Superior temporal gyrus (tissue), 1 donor: ENCODE measurements at regions not wholly inside any gene's neighbourhood (a gene's known extent, or its start where the extent isn't known, plus 50 kb on each side); places are given as distances from the start of the nearest gene placed in this dataset.

Experiments used
- DNase-seq: peaks from one replicate; pipeline ENCODE4 v3.0.0-alpha.2; 2016; ENCODE audit errors: extremely low spot score

DNA sequence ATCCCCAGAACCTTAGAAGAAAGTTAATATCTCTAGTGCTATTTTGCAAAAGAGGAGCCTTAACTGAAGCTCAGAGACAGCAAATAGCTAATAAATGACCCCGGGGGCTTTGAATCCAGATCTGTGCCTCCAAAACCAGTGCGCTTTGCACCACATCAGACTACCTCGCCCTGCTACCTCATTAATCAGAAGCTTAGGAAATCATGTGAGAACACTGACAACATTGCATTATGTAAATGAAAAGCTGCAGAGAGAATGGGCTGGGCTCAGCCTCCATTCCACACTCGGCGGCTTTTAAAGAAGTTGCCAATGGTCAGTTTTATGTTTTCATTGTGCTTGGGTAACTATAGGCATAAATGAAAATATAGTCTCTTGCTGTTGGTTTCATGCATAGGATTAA is 54.0 kb upstream of the STMND1 start:
- DNase-seq = peak; percentile 17

- peak; percentile 65 for DNase-seq
These were observed 56.1 kb upstream of the STMND1 start for GRCh38 chr6:17045581-17046322.

DNA sequence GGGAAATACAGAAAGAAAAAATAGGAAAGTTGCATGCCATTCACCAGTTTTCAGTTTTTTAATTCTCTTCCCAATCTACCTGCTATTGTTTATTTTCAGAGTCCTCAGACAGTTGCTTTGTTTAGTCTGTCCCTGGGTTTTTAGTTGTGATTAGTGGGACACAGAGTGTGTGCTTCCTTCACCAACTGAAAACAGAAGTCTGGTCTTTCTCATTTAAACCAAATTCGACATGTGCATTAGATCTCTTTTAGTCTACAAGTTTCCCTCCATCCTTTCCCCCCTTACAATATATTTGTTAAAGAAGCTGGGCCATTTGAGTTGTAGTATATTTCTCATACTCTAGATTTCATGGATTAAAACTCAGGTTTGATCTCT is 58.7 kb upstream of the STMND1 start:
- DNase-seq = no peak

DNA sequence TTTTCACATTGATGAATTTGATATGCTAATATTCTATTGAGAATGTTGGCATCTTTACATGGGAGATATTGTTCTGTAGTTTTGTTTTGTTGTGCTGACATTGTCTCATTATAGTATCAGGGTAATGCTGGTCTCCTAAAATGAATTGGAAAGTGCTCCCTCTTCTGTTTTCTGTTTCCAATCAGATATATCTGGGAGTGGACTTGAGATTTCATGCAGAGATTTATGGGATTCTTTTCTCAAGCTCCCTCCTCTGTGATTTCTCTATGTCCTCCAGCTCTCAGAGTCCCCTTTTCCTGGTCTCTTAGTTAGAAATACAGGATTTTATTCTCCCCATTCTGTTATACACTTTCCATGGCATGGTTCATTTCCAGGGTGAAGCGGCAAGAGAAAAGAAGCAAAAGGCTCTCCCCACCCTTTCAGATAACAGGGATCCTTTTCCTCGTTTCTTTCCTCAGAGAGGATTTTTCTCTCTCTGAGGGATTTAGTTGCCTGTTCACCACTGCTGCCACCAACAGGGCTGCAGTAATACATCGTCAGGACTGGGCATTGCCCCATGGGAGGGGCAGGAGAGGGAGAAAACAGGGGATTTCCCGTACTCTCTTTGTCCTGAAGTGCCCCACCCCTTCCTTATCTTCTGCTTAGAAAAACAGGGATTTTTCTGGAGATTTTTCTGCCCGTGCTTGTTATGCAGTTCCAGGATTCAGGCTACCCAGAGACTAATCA is 59.3 kb upstream of the STMND1 start:
- DNase-seq = peak; percentile 81

DNA sequence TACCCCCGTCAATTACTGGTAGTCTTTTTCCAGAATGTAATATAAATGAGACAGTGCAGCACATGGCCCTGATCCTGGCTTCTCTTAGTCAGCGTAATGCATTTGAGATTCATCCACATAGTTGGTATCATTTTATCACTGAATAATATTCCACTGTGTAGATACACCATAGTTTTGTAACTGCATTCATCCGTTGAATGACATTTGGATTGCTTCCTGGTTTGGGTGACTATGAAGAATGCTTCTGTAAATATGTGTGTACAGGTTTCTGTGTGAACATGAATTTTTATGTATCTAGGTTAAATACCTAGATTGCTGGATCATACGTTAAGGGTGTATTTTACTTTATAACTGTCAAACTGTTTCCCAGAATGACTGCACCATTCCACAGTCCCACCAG is 62.6 kb upstream of the STMND1 start:
- DNase-seq = no peak

- DNase-seq = no peak
These were observed 63.5 kb upstream of the STMND1 start for GRCh38 chr6:17038316-17038715.

DNA sequence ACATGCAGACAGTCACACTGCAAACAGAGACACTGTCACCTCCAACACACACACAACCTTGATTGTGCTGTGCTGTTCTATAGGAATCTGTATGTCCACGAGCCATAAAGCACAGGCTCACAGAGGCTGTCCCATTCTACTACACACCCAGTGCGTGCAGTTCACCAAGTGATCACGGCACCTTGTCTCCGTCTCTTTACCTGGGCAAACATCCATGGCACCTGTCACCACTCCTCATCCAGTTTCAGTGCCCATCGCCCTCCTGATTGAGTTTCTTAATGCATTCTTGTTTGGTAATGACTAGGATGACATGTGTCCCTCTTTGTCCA is 65.8 kb upstream of the STMND1 start:
- no peak for DNase-seq

DNA sequence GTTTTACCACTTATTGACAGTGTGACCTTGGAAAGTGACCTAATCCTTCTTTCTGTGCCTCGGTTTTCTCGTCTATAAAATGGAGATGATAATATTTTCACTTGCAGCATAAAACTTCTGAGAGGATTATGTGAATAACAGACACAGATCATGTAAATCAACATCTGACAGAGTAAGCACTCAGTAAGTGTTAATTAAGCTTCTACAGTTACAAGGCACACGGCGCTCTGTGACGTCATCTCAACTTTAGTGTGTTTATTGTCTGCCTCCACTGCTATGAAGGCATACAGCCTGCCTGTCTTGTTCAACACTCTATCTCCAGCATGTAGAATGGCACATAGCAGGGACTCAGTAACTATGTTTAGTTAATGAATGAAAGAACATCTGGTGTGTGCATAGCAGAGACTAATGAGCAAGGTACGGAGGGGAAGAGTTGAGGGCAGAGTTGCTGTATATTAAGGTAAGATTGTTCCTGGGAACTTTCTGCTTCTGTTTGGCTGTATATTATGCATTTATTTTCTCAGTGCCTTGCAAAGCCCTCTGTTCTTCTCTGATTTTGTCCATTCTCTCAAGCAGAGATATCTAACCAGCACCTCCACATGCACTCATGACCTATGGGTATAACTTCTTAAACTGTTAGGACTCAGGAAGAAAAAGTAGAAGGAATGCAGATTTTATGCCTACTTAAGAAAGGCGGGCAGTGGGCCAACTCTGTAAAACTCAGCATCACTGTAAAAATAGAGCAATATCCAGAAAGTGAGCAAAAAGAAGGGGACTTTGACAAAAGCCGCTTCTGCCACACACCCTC is 66.4 kb upstream of the STMND1 start:
- DNase-seq = peak; percentile 14

DNA sequence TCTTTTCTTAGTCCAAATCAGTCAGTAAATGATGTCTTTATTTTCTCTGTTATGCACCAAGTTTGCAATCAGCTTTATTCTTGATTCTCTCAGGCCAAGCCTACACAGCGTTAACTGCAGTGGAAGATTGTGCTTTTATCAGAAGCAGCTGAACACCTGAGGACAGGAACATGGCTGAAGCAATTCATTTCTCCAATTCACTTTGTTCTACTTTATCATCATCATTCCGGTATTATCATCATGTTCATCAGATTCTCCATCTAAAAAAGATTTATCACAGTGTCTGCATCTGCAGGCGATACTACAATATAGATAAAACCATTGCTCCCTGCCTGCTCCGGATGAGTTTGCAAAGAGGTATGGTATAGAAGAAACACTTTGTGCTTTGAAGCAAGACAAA is 68.1 kb upstream of the STMND1 start:
- no peak for DNase-seq

- DNase-seq = peak; percentile 90
These were observed 68.7 kb upstream of the STMND1 start for GRCh38 chr6:17032988-17033634.

DNA sequence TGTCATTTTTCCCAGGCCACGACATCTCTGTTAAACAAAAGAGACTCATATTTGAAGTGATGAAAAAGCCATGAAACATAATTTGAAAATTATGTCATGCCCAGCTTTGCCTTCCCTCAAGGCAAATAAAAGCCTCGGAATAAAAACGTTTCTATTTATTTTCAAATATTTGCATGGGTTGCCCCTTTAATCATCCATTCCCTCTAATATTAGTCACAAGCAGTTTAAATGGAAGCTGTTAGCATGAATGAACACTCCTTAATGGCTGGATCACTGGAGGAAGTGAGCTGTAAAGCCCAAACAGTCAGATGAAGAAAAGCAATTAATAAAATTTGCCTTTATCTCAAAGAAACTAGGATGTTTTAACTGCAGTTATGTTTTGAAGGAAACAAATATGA is 69.3 kb upstream of the STMND1 start:
- no peak for DNase-seq

GRCh38 chr6:17031961-17032360 is 69.9 kb upstream of the STMND1 start:
- peak; percentile 78 for DNase-seq

DNA sequence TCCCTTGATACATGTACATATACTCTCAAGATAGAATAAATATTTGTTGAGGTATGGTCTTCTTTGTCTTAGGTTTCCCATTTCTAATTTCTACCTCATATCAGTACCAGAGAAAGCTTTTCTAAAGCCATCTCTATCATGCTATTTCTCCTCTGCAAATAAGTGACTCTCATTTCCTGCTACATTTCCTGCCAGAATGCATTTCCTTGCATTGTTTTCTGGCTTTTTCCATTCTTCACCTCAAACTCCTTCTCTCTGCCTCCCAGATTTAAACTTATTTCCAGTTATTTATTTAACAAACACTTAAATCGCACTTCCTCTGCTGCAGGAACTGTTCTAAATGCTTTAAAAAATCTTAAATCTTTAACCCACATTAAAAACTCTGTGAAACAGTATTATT is 74.4 kb upstream of the STMND1 start:
- no peak for DNase-seq

DNA sequence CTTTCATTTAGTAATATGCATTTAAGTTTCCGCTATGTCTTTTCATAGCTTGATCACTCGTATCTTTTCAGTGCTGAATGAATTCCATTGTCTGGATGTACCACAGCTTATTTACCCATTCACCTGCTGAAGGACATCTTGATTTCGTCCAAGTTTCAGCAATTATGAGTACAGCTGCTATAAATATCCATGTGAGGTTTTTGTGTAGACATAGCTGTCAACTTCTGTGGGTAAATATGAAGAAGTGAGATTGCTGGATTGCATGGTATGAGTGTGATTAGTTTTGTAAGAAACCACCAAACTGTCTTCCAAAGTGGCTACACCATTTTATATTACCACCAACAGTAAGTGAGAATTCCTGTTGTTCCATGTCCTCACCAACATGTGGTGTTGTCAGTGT is 79.2 kb upstream of the STMND1 start:
- DNase-seq = no peak

GRCh38 chr6:17021539-17021889 is 80.3 kb upstream of the STMND1 start:
- no peak for DNase-seq

DNA sequence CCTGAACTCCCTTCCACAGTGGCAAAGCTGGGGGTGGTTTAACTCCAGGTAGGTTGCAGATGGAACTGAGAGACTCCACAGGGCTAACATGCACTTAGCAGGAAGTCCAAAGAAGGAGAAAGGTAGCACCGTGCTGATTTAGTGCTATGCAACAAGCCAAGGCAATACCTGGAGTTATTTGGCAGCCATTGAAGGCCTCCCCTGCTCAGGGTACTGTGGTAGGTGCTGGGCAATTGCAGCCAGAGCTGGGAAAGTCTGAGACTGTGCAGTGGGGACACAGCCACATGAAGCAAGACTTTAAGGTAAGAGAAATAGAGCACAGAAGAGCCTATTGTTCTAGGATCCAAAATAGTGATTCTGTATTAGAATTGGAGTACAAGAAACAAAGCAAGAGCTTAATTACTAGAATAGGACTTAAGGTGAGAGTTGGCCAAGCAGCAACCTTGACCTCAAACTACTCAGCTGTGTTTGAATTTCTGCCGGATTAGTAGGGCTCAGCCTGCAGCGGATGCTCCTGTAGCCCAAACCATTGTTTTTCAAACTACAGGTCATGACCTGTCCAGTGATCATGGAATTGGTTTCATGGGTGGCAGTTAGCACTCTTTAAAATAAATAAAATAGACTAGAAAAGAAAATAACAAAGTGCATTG is 80.8 kb upstream of the STMND1 start:
- no peak for DNase-seq

DNA sequence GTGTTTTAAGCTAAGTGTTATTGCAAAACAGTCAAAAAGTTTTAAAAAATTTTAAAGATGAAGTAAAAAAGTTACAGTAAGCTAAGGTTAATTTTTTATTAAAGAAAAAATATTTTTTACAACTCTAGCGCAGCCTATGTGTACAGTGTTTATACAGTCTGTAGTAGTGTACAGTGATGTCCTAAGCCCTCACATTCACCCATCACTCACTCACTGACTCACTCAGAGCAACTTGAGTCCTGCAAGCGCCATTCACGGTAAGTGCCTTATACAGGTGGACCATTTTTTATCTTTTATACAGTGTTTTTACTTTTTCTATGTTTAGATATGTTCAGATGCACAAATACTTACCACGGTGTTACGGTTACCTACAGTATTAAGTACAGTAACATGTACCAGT is 83.4 kb upstream of the STMND1 start:
- no peak for DNase-seq

- no peak for DNase-seq
These were observed 84.4 kb upstream of the STMND1 start for GRCh38 chr6:17017416-17017815.

DNA sequence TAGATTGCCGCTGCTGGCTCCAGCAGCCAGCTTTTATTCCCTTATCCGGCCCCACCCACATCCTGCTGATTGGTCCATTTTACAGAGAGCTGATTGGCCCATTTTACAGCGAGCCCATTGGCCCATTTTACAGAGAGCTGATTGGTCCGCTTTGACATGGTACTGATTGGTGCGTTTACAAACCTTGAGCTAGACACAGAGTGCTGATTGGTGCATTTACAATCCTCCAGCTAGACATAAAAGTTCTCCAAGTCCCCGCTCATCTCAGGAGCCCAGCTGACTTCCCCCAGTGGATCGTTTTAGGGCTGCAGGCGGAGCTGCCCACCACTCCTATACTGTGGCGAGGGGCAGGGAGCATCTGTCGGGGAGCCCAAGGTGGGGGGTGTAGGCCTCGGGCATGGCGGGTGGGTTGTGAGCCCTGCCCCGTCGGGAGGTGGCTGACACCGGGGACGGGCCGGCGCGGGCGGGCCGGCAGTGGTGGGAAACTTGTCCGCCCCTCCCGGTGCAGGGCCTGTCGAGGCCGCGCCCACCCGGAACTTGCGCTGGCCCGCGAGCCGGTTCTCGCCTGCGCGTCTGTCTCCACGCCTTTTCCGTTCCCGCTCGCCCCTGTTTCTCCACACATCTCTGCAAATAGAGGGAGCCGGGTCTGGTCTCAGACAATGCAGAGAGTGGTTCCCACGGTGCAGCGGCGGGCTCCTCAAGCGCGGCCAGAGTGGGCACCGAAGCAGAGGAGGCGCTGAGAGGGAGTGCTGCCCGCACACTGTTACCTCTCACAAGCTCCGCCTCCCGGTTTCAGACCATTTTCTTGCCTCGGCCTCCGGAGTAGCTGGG is 86.1 kb upstream of the STMND1 start:
- DNase-seq = no peak

DNA sequence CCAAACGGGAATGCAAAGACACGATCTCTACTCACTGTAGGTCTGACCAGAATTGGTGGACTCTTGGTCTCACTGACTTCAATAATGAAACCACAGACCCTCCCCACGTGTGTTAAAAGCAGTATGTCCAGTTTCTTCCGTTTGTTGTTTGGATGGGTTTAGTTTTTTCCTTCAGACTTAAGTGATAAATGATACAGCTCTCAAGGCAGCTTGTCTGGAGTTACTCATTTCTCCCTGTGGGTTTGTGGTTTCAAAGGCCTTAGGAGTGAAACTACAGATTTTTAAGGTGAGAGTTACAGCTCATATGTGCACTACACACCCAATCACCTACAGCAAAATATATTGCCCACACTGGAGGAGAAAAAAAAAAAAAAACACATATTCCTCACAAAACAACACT is 86.7 kb upstream of the STMND1 start:
- no peak for DNase-seq

- DNase-seq = no peak
These were observed 88.1 kb upstream of the STMND1 start for GRCh38 chr6:17013701-17014100.
